Activated T-helper 17 cell treated with anti-CD3 and anti-CD28 coated beads, Interleukin-2, amount 50 U/mL, for 72 hours (primary cell): ENCODE measurements at regions not wholly inside any gene's neighbourhood (a gene's known extent, or its start where the extent isn't known, plus 50 kb on each side); places are given as distances from the start of the nearest gene placed in this dataset.
"Not testable (repeated sequence)": the region's sequence is repeated elsewhere in the genome, so short reads cannot be mapped to it uniquely, and the experiment has no call there.

Source experiments
- ATAC-seq: fragments of 150-1000 bp; cut with Tn5 transposase; replicated peaks from 2 replicates; pipeline ENCODE4 v1.10.0; 2021; ENCODE audit warnings: mild to moderate bottlenecking, moderate library complexity
- H3K27ac Mint-ChIP-seq: one replicate; pipeline ENCODE4 v1.8.0; 2022; ENCODE audit warnings: mixed read lengths
- H3K27me3 Mint-ChIP-seq: one replicate; pipeline ENCODE4 v1.8.0; 2022; ENCODE audit warnings: mixed read lengths
- H3K36me3 Mint-ChIP-seq: one replicate; pipeline ENCODE4 v1.8.0; 2022; ENCODE audit warnings: low read depth, mild to moderate bottlenecking, mixed read lengths
- H3K4me1 Mint-ChIP-seq: one replicate; pipeline ENCODE4 v1.8.0; 2022; ENCODE audit warnings: mixed read lengths
- H3K4me3 Mint-ChIP-seq: one replicate; pipeline ENCODE4 v1.8.0; 2022; ENCODE audit warnings: mild to moderate bottlenecking, mixed read lengths
- H3K9me3 Mint-ChIP-seq: one replicate; pipeline ENCODE4 v1.8.0; 2022; ENCODE audit warnings: mixed read lengths

DNA sequence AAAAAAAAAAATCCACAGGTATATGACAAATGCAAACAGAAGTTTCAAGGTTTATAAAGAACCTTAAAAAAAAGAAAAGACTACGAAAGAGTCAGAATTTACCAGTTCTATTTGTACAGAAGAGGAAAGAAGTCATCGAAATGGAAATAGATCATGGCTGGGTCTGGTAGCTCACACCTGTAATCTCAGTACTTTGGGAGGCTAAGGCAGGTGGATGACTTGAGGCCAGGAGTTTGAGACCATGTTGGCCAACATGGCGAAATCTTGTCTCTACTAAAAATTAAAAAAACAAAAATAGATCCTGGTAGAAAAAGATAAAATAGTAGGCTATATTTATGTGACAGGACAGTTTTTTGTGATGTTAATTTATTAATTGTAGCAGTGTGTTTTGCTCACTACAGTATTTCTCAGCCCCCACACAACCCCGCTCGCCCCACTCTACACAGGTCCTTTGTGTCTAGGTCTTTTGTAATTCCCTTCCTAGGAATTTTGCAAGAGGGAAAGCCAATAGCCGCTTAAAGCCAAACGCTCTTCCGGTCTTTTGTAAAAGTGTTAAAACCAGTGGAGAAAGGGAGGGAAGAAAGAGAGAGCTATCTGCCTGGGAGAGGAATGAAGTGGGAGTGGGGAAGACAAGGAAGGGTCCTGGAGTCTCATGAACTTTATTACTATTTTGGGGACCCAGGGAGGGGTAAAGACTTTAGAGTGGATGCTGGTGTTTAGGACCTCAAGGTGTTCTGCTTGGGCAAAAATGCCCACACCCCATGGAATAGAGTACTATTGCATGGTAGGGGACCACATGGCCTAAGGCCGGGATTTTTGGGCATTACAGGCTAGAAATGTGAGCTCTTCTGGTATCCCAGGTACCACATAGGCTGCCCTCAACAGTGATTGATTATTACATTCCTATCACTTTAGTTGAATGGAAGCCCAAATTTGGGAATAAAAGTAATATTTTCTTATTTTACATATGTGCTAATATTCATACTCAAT is 59.4 kb upstream of the XPO1 start:
- ATAC-seq: no peak
- no peak overlapping the region for H3K4me3 Mint-ChIP-seq
- no peaks in the 10 kb centered on the region for H3K4me1 Mint-ChIP-seq
- H3K27me3 Mint-ChIP-seq: peaks cover 6% of the 10 kb centered on the region
- peak overlapping the region; percentile 4 for H3K27ac Mint-ChIP-seq
- H3K9me3 Mint-ChIP-seq: peaks cover 7% of the 10 kb centered on the region
- no peaks in the 10 kb centered on the region for H3K36me3 Mint-ChIP-seq

DNA sequence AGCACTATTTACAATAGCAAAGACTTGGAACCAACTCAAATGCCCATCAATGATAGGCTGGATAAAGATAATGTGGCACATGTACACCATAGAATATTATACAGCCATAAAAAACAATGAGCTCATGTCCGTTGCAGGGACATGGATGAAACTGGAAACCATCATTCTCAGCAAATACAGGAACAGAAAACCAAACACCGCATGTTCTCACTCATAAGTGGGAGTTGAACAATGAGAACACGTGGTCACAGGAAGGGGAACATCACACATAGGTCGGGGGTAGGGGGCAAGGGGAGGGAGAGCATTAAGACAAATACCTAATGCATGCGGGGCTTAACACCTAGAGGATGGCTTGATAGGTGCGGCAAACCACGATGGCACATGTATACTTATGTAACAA is 56.0 kb upstream of the XPO1 start:
- H3K4me1 Mint-ChIP-seq, H3K27ac Mint-ChIP-seq, H3K27me3 Mint-ChIP-seq, H3K4me3 Mint-ChIP-seq, ATAC-seq, H3K36me3 Mint-ChIP-seq, H3K9me3 Mint-ChIP-seq: not testable (repeated sequence)

DNA sequence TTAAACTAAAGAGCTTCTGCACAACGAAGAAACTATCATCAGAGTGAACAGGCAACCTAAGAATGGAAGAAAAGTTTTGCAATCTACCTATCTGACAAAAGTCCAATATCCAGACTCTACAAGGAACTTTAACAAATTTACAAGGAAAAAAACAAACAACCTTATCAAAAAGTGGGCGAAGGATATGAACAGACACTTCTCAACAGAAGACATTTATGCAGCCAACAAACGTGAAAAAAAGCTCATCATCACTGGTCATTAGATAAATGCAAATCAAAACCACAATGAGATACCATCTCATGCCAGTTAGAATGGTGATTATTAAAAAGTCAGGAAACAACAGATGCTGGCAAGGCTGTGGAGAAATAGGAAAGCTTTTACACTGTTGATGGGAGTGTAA is 55.5 kb upstream of the XPO1 start:
- not testable (repeated sequence) for H3K9me3 Mint-ChIP-seq, H3K4me3 Mint-ChIP-seq, H3K4me1 Mint-ChIP-seq, H3K27me3 Mint-ChIP-seq, H3K27ac Mint-ChIP-seq, H3K36me3 Mint-ChIP-seq, ATAC-seq

DNA sequence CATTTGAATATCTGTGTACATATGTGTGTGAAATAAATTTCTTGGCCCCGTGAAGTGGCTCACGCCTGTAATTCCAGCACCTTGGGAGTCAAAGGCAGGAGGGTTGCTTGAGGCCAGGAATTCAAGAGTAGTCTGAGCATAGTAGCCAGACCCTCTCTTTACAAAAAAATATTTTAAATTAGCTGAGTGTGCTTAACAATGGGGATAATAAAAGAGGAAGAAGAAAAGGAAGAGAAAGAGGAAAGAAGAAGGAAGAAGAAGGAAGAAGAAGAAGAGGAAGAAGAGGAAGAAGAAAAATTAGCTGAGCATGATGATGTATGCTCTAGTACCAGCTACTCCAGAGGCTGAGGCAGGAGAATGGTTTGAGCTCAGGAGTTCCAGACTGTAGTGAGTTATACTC is 52.1 kb upstream of the XPO1 start:
- no peaks in the 10 kb centered on the region for H3K4me1 Mint-ChIP-seq
- H3K9me3 Mint-ChIP-seq: peaks cover 7% of the 10 kb centered on the region
- H3K36me3 Mint-ChIP-seq: no peaks in the 10 kb centered on the region
- no peak overlapping the region for H3K27ac Mint-ChIP-seq
- peaks cover 9% of the 10 kb centered on the region for H3K27me3 Mint-ChIP-seq
- no peak overlapping the region for H3K4me3 Mint-ChIP-seq
- no peak for ATAC-seq

DNA sequence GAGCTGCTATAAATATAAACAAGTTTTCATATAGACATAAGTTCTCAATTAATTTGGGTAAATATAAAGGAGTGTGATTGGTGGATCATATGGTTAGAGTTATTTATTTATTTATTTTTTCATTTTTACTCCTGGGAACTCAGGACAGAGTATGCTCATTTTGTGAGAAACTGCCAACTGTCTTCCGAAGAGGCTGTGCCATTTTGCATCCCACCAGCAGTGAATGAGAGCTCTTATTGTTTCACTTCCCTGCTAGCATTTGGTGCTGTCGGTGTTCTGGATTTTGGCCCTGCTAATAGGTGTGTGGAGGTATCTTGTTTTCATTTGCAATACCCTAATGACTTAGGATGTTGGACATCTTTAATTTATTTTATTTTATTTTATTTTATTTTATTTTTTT is 50.4 kb upstream of the XPO1 start:
- H3K4me1 Mint-ChIP-seq: no peaks in the 10 kb centered on the region
- H3K27ac Mint-ChIP-seq: no peak overlapping the region
- H3K27me3 Mint-ChIP-seq: peaks cover 7% of the 10 kb centered on the region
- no peak for ATAC-seq
- peaks cover 6% of the 10 kb centered on the region for H3K9me3 Mint-ChIP-seq
- H3K36me3 Mint-ChIP-seq: no peaks in the 10 kb centered on the region
- H3K4me3 Mint-ChIP-seq: no peak overlapping the region
